CD4-positive, alpha-beta T cell treated with Interleukin-12 subunit alpha and Interleukin-12 subunit beta, for 1 hour (primary cell): ENCODE measurements at regions not wholly inside any gene's neighbourhood (a gene's known extent, or its start where the extent isn't known, plus 50 kb on each side); places are given as distances from the start of the nearest gene placed in this dataset.
"Not testable (repeated sequence)": the region's sequence is repeated elsewhere in the genome, so short reads cannot be mapped to it uniquely, and the experiment has no call there.

Experiments used
- DNase-seq: peaks from one replicate; pipeline ENCODE4 v3.0.0-alpha.2; 2020

- DNase-seq = no peak
Observed at GRCh38 chr6:115873901-115874300, 186.8 kb downstream of the FRK start.

- DNase-seq = no peak
Observed at GRCh38 chr6:115870464-115870863, 190.2 kb downstream of the FRK start.

GRCh38 chr6:115865914-115866313 is 194.8 kb downstream of the FRK start:
- DNase-seq = no peak

GRCh38 chr6:115863211-115863610 is 197.5 kb downstream of the FRK start:
- no peak for DNase-seq

- DNase-seq = not testable (repeated sequence)
Observed at GRCh38 chr6:115861658-115862057, 199.0 kb downstream of the FRK start.

- not testable (repeated sequence) for DNase-seq
Observed at GRCh38 chr6:115859577-115859976, 201.1 kb downstream of the FRK start.

GRCh38 chr6:115854866-115855665 is 205.6 kb downstream of the FRK start:
- no peak for DNase-seq

GRCh38 chr6:115847671-115848070 is 213.0 kb downstream of the FRK start:
- no peak for DNase-seq

GRCh38 chr6:115843945-115844344 is 216.7 kb downstream of the FRK start:
- no peak for DNase-seq

GRCh38 chr6:115842338-115842737 is 218.4 kb downstream of the FRK start:
- DNase-seq = no peak

GRCh38 chr6:115839583-115840181 is 221.0 kb downstream of the FRK start:
- DNase-seq = no peak

- no peak for DNase-seq
Observed at GRCh38 chr6:115838763-115839401, 221.8 kb downstream of the FRK start.

GRCh38 chr6:115838216-115838615 is 222.5 kb downstream of the FRK start:
- DNase-seq = no peak

GRCh38 chr6:115836374-115836773 is 224.3 kb downstream of the FRK start:
- DNase-seq = not testable (repeated sequence)

GRCh38 chr6:115835314-115835713 is 225.4 kb downstream of the FRK start:
- no peak for DNase-seq

- DNase-seq = not testable (repeated sequence)
Observed at GRCh38 chr6:115834542-115834941, 226.1 kb downstream of the FRK start.

GRCh38 chr6:115832786-115833185 is 227.9 kb downstream of the FRK start:
- DNase-seq = no peak

- DNase-seq = no peak
Observed at GRCh38 chr6:115832186-115832585, 228.5 kb downstream of the FRK start.

GRCh38 chr6:115830895-115831294 is 229.8 kb downstream of the FRK start:
- DNase-seq = no peak

GRCh38 chr6:115821798-115822197 is 238.9 kb downstream of the FRK start:
- no peak for DNase-seq

- no peak for DNase-seq
Observed at GRCh38 chr6:115819506-115819905, 241.2 kb downstream of the FRK start.

GRCh38 chr6:115817161-115817560 is 243.5 kb downstream of the FRK start:
- DNase-seq = no peak

- no peak for DNase-seq
Observed at GRCh38 chr6:115814907-115815306, 245.8 kb downstream of the FRK start.

- DNase-seq = no peak
Observed at GRCh38 chr6:115811541-115811940, 249.2 kb downstream of the FRK start.
